Osteocyte (in vitro differentiated cells): ENCODE measurements at regions not wholly inside any gene's neighbourhood (a gene's known extent, or its start where the extent isn't known, plus 50 kb on each side); places are given as distances from the start of the nearest gene placed in this dataset.
A peak's percentile ranks its signal among the peaks of the same experiment; 100 is the strongest.
"Not testable (repeated sequence)": the region's sequence is repeated elsewhere in the genome, so short reads cannot be mapped to it uniquely, and the experiment has no call there.

Experiments
- DNase-seq: peaks from one replicate; pipeline ENCODE4 v3.0.0; 2021; ENCODE audit warnings: mixed read lengths; ENCODE audit not compliant: unreplicated experiment; ENCODE audit errors: extremely low spot score
- H3K27ac Mint-ChIP-seq: one replicate; pipeline ENCODE4 v1.8.0; 2021; ENCODE audit warnings: mild to moderate bottlenecking, mixed read lengths; ENCODE audit not compliant: unreplicated experiment
- H3K27me3 Mint-ChIP-seq: one replicate; pipeline ENCODE4 v1.8.0; 2021; ENCODE audit warnings: mixed read lengths; ENCODE audit not compliant: unreplicated experiment
- H3K36me3 Mint-ChIP-seq: one replicate; pipeline ENCODE4 v1.8.0; 2021; ENCODE audit warnings: mixed read lengths; ENCODE audit not compliant: unreplicated experiment
- H3K4me1 Mint-ChIP-seq: one replicate; pipeline ENCODE4 v1.8.0; 2021; ENCODE audit warnings: mixed read lengths; ENCODE audit not compliant: unreplicated experiment
- H3K4me3 Mint-ChIP-seq: one replicate; pipeline ENCODE4 v1.8.0; 2021; ENCODE audit warnings: mild to moderate bottlenecking, moderate library complexity, mixed read lengths; ENCODE audit not compliant: unreplicated experiment
- H3K9me3 Mint-ChIP-seq: one replicate; pipeline ENCODE4 v1.8.0; 2021; ENCODE audit warnings: mixed read lengths; ENCODE audit not compliant: unreplicated experiment
- CTCF ChIP-seq: fragments of 200-600 bp; sonication (generic); IDR thresholded peaks from 2 replicates; pipeline ENCODE4 v1.5.0; 2021; ENCODE audit warnings: antibody characterized with exemption, mild to moderate bottlenecking, moderate library complexity

- H3K27ac Mint-ChIP-seq = no peak overlapping the region
- H3K4me3 Mint-ChIP-seq = no peak overlapping the region
- peaks cover 12% of the 10 kb centered on the region for H3K9me3 Mint-ChIP-seq
- H3K36me3 Mint-ChIP-seq = no peaks in the 10 kb centered on the region
- H3K4me1 Mint-ChIP-seq = no peaks in the 10 kb centered on the region
- DNase-seq = peak; percentile 80
- TF ChIP-seq CTCF = no peak
- peaks cover 13% of the 10 kb centered on the region for H3K27me3 Mint-ChIP-seq
Measured at GRCh38 chr16:55018881-55019280, 88.2 kb downstream of the IRX5 start.

- no peaks in the 10 kb centered on the region for H3K36me3 Mint-ChIP-seq
- no peak for DNase-seq
- H3K4me3 Mint-ChIP-seq = no peak overlapping the region
- peaks cover 15% of the 10 kb centered on the region for H3K27me3 Mint-ChIP-seq
- no peak overlapping the region for H3K27ac Mint-ChIP-seq
- TF ChIP-seq CTCF = no peak
- no peaks in the 10 kb centered on the region for H3K4me1 Mint-ChIP-seq
- H3K9me3 Mint-ChIP-seq = peaks cover 12% of the 10 kb centered on the region
Measured at GRCh38 chr16:55019419-55020131, 88.9 kb downstream of the IRX5 start.

GRCh38 chr16:55021595-55022475 lies 91.2 kb downstream of the IRX5 start:
- Mint-ChIP-seq H3K4me1 (no peaks in the 10 kb centered on the region), H3K36me3 (no peaks in the 10 kb centered on the region), H3K27ac (no peak overlapping the region), H3K27me3 (peaks cover 23% of the 10 kb centered on the region), H3K4me3 (no peak overlapping the region), H3K9me3 (peaks cover 17% of the 10 kb centered on the region)
- TF ChIP-seq CTCF = no peak
- DNase-seq = no peak

- H3K36me3 Mint-ChIP-seq, H3K4me1 Mint-ChIP-seq: not testable (repeated sequence)
Measured at GRCh38 chr16:55027260-55027659, 96.6 kb downstream of the IRX5 start.

GRCh38 chr16:55029509-55029908 lies 98.8 kb downstream of the IRX5 start:
- H3K4me3 Mint-ChIP-seq = no peak overlapping the region
- no peak overlapping the region for H3K27ac Mint-ChIP-seq
- H3K4me1 Mint-ChIP-seq = no peaks in the 10 kb centered on the region
- peaks cover 5% of the 10 kb centered on the region for H3K9me3 Mint-ChIP-seq
- no peak for TF ChIP-seq CTCF
- no peak for DNase-seq
- no peaks in the 10 kb centered on the region for H3K36me3 Mint-ChIP-seq
- peaks cover 12% of the 10 kb centered on the region for H3K27me3 Mint-ChIP-seq

More at GRCh38 chr16:55027260-55027659, 96.6 kb downstream of the IRX5 start:
- H3K4me3 Mint-ChIP-seq, H3K27ac Mint-ChIP-seq, H3K9me3 Mint-ChIP-seq, DNase-seq: not testable (repeated sequence)
- H3K27me3 Mint-ChIP-seq = peaks cover 25% of the 10 kb centered on the region
